ENCODE measurements at regions not wholly inside any gene's neighbourhood (a gene's known extent, or its start where the extent isn't known, plus 50 kb on each side); places are given as distances from the start of the nearest gene placed in this dataset.

DNA sequence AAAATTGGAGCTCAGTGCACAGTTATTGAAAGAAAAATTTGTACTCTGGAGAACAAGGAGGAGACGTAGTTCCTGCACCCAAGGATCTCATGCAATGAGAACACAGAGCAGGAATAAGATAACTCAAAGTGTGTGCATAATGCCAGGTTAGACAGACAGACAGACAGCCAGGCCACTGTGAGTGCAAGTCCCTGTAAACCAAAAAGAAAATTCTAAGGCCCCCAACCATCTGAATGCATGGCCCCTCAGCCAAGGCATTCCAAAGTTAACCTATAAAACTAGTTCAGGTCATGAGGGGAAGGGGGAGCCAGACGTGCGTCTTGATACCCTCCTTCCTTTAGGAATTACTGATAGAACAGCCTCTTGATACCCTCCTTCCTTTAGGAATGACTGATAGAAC, 94.5 kb upstream of the ENPP6 start:
- TF ChIP-seq, protein P1, sequence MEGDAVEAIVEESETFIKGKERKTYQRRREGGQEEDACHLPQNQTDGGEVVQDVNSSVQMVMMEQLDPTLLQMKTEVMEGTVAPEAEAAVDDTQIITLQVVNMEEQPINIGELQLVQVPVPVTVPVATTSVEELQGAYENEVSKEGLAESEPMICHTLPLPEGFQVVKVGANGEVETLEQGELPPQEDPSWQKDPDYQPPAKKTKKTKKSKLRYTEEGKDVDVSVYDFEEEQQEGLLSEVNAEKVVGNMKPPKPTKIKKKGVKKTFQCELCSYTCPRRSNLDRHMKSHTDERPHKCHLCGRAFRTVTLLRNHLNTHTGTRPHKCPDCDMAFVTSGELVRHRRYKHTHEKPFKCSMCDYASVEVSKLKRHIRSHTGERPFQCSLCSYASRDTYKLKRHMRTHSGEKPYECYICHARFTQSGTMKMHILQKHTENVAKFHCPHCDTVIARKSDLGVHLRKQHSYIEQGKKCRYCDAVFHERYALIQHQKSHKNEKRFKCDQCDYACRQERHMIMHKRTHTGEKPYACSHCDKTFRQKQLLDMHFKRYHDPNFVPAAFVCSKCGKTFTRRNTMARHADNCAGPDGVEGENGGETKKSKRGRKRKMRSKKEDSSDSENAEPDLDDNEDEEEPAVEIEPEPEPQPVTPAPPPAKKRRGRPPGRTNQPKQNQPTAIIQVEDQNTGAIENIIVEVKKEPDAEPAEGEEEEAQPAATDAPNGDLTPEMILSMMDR (IDR thresholded peaks at IDR 0.05; ENCODE audit: insufficient read depth, low read length, poor library complexity, severe bottlenecking), result no peak
- Histone ChIP-seq H3K4me3 (replicated peaks; ENCODE audit: low read depth, low read length) (peak overlapping the region; percentile 67), H3K27me3 (replicated peaks; ENCODE audit: control insufficient read depth, insufficient read depth, low read length) (no peaks in the 10 kb centered on the region), H3K36me3 (ENCODE audit: control insufficient read depth, insufficient read depth, low read length) (peaks cover 2% of the 10 kb centered on the region; the same call in 1 of the 2 replicates)
- DNase-seq (ENCODE audit: extremely low read depth, insufficient read length), result no peak

DNA sequence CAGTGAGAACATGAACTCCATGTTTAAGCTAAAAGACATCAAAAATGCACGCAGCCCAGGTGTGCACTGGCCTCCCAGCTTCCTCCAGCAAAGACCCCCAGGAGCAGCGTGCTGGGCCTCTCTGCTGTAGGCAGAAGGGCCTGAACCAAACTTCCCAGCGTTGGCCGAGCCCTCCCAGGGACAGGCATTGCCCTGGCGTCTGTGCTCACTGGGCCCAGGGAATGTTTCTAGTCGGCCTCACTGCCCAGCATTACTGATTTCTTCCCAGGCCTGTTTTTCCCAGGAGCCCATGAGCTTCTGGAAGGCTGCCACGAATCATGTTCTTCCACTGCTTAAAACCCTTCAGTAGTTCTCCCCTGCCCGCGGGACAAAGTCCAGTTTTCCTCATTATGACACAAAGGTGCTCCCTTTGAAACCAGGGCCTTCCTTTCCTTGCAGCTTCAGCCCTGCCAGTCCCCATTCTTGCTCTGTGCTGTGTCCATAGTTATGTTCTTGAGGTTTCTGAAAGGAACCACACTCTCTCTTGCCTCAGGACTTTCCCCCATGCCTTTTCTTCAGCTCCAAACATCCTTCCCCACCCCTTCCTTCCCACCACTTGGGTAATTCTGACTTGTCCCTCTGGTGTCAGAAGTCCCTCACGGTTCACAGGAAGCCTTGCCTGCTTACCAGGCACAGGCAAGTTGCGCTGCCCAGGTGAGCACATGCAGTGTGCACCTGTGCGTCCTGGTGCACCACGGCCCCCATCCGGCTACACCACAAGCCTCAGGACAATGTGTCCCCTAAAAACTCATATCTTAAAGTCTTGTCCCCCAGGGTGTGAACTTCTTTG, 93.4 kb upstream of the ENPP6 start:
- H3K27me3 ChIP-seq (replicated peaks; ENCODE audit: control insufficient read depth, insufficient read depth, low read length), result no peaks in the 10 kb centered on the region
- peak overlapping the region; percentile 67 for H3K4me3 ChIP-seq (replicated peaks; ENCODE audit: low read depth, low read length)
- TF ChIP-seq, protein P1 (IDR thresholded peaks at IDR 0.05; ENCODE audit: insufficient read depth, low read length, poor library complexity, severe bottlenecking), result no peak
- no peak for DNase-seq (ENCODE audit: extremely low read depth, insufficient read length)
- H3K36me3 ChIP-seq (ENCODE audit: control insufficient read depth, insufficient read depth, low read length), result peaks cover 2% of the 10 kb centered on the region; the same call in 1 of the 2 replicates

DNA sequence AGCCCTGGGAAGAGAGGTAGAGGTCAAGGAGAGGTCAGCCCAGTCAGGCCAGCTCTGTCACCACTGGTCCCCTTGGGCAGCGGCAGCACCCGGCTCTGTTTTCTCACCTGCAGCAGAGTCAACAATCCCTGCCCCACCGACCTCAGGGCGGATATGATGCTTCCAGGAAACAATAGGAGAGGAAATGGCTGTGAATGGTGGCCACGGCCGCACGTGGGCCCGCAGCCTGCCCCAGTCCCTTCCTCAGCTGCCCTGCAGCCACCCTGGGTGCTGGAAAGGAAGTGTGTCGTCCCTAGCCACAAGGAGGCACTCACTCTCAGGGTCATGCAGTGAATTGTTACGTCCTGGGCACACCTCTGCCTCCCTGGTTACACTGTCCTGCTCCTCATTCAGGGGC, 92.5 kb upstream of the ENPP6 start:
- TF ChIP-seq, protein P1 (IDR thresholded peaks at IDR 0.05; ENCODE audit: insufficient read depth, low read length, poor library complexity, severe bottlenecking), result peak; percentile 60
- H3K36me3 ChIP-seq (ENCODE audit: control insufficient read depth, insufficient read depth, low read length), result peaks cover 2% of the 10 kb centered on the region; the same call in 1 of the 2 replicates
- 0 out of 2 replicates have a peak overlapping the region, but pooled peaks have one; percentile 26 for H3K4me3 ChIP-seq (replicated peaks; ENCODE audit: low read depth, low read length)
- H3K27me3 ChIP-seq (replicated peaks; ENCODE audit: control insufficient read depth, insufficient read depth, low read length), result no peaks in the 10 kb centered on the region
- DNase-seq (ENCODE audit: extremely low read depth, insufficient read length), result peak; percentile 79

DNA sequence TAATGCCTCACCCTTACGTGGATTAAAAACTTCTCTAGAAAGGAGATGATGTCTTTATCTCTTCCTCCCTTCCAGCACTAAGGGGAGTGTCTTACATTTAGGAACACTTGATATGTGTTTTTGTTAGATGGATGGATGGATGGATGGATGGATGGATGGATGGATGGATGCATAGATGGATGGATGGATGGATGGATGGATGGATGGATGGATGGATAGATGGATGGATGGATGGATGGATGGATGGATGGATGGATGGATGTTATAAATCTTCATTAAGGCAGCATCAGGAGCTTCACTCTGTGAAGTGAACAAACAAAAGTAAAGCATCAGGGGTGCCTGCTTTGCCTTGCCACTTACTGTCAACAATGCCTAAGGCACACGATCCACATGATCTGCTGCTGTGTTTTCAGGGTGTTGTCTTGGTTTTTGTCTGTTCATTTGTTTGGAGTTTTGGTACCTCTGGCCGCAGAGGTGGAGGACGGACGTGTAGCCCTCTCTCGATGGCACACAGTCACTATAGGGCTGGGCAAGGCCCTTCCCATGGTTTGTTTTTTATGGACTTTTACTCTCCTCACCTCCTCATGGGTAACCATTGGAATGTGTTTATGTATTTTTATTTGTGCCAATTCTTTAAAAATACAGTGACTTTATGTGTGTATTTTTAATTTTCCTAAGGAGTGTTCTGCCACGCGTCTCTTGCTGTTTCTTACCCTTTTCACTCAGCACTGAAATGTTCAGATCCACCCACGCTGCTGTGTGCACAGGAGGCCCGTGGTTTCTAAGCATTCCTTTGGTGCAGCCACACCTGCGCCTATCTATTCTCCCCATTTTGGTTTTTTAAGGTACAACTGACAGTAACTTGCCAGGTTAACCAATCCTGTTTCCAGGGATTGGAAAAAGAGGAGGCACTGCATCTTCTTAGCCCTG, 91.8 kb upstream of the ENPP6 start:
- H3K36me3 ChIP-seq (ENCODE audit: control insufficient read depth, insufficient read depth, low read length), result peaks cover 2% of the 10 kb centered on the region; the same call in 1 of the 2 replicates
- H3K4me3 ChIP-seq (replicated peaks; ENCODE audit: low read depth, low read length), result no peak overlapping the region
- no peak for DNase-seq (ENCODE audit: extremely low read depth, insufficient read length)
- H3K27me3 ChIP-seq (replicated peaks; ENCODE audit: control insufficient read depth, insufficient read depth, low read length), result no peaks in the 10 kb centered on the region
- TF ChIP-seq, protein P1 (IDR thresholded peaks at IDR 0.05; ENCODE audit: insufficient read depth, low read length, poor library complexity, severe bottlenecking), result no peak

DNA sequence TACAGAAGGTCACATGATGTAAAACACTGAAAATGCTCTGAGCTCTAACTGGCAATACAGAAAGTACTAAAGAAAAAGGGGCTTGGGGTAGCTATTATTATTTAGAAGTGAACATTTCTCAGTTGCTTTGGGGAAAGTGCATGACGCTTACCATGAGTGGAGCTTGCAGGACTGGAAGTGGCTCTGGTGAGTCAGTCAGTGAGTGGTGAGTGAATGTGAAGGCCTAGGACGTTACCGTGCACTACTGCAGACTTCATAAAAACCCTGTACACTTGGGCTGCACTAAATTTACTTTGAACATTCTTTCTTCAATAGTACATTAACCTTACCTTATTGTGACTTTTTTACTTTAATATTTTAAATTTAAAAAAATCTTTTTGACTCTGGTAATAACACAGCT, 89.3 kb upstream of the ENPP6 start:
- DNase-seq (ENCODE audit: extremely low read depth, insufficient read length), result no peak
- Histone ChIP-seq H3K27me3 (replicated peaks; ENCODE audit: control insufficient read depth, insufficient read depth, low read length) (no peaks in the 10 kb centered on the region), H3K36me3 (ENCODE audit: control insufficient read depth, insufficient read depth, low read length) (peaks cover 2% of the 10 kb centered on the region; the same call in 1 of the 2 replicates), H3K4me3 (replicated peaks; ENCODE audit: low read depth, low read length) (no peak overlapping the region)
- TF ChIP-seq, protein P1 (IDR thresholded peaks at IDR 0.05; ENCODE audit: insufficient read depth, low read length, poor library complexity, severe bottlenecking), result no peak
